ENCODE measurements at regions not wholly inside any gene's neighbourhood (a gene's known extent, or its start where the extent isn't known, plus 50 kb on each side); places are given as distances from the start of the nearest gene placed in this dataset.
"Not testable (repeated sequence)": the region's sequence is repeated elsewhere in the genome, so short reads cannot be mapped to it uniquely, and the experiment has no call there.

DNA sequence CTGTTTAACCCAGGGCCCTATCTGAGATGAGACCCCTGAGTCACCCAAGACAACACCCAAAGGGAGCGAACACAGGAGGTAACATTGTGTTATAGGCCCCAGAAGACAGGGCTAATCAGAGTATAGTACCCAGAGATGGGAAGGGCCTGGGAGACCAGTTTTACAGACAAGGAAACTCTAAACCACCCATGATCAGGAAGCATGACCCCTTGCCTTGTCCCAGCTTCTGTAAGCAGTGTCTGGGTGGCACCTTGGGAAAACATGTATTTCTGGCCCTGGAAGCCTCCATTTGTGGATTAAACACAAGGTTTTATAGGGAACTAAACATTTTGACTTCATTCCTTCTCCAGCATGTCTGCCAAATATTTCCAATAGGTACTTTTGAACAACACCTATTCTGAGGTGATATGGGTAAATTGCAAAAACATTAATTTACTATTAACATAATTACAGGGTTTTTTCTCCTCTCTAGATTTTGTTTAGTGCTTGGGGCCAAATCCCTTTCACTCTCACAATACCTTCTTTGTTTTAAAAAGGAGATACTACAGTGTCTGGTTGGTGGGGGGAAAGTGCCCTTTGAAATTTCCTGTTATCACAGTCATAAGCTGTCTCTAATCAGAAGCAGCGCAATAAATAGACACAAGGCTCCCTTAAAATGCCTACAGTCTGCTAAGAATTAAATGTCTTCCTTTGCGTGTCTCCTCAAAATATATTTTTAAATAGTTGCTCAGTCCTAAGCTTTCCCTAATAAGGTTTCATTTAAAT lies 341.1 kb downstream of the BCL11A start:
- H3K4me3 ChIP-seq = no peak overlapping the region

DNA sequence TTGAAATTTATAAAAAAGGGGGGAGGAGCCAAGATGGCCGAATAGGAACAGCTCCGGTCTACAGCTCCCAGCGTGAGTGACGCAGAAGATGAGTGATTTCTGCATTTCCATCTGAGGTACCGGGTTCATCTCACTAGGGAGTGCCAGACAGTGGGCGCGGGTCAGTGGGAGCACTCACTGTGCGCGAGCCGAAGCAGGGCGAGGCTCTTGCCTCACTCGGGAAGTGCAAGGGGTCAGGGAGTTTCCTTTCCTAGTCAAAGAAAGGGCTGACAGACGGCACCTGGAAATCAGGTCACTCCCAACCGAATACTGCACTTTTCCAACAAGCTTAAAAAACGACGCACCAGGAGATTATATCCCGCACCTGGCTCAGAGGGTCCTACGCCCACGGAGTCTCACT lies 364.4 kb downstream of the BCL11A start:
- not testable (repeated sequence) for H3K4me1 ChIP-seq (ENCODE audit: control insufficient read depth in 1 of 2, low read depth in 2 of 2); DNase-seq (ENCODE audit: low spot score); H3K4me3 ChIP-seq; H3K27ac ChIP-seq; H3K9me3 ChIP-seq; H3K36me3 ChIP-seq; ATAC-seq (ENCODE audit: insufficient number of reproducible peaks, low FRiP score, low read depth); H3K27me3 ChIP-seq (replicated peaks; ENCODE audit: insufficient read depth)

More for the DNA sequence above, 341.1 kb downstream of the BCL11A start:
- ATAC-seq (ENCODE audit: insufficient number of reproducible peaks, low FRiP score, low read depth) (no peak), DNase-seq (ENCODE audit: low spot score) (no peak)
- no peak overlapping the region for H3K27ac ChIP-seq
- TF ChIP-seq, protein P1, sequence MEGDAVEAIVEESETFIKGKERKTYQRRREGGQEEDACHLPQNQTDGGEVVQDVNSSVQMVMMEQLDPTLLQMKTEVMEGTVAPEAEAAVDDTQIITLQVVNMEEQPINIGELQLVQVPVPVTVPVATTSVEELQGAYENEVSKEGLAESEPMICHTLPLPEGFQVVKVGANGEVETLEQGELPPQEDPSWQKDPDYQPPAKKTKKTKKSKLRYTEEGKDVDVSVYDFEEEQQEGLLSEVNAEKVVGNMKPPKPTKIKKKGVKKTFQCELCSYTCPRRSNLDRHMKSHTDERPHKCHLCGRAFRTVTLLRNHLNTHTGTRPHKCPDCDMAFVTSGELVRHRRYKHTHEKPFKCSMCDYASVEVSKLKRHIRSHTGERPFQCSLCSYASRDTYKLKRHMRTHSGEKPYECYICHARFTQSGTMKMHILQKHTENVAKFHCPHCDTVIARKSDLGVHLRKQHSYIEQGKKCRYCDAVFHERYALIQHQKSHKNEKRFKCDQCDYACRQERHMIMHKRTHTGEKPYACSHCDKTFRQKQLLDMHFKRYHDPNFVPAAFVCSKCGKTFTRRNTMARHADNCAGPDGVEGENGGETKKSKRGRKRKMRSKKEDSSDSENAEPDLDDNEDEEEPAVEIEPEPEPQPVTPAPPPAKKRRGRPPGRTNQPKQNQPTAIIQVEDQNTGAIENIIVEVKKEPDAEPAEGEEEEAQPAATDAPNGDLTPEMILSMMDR (IDR thresholded peaks at IDR 0.05) = no peak
- H3K36me3 ChIP-seq = no peaks in the 10 kb centered on the region
- no peaks in the 10 kb centered on the region for H3K9me3 ChIP-seq
- no peaks in the 10 kb centered on the region for H3K27me3 ChIP-seq (replicated peaks; ENCODE audit: insufficient read depth)
- H3K4me1 ChIP-seq (ENCODE audit: control insufficient read depth in 1 of 2, low read depth in 2 of 2) = no peaks in the 10 kb centered on the region

DNA sequence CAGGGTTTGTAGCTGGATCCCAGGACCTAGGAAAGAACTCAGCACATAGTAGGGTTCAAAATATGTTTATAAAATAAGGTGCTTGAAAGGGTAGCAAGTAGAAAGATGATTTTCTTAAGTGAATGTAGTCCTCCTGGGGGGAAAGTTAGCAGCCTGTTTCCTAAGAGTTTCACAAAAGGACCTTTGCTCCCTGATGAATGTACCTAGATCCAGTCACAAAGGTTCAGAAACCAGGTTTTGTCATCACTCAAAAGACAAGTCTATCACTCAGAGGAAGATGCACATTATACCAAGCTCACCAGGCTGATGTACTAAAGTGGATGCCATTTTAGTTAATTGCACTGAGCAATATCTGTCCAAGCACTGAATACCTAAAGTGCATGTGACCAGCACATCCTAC lies 378.2 kb downstream of the BCL11A start:
- DNase-seq (ENCODE audit: low spot score) (no peak), ATAC-seq (ENCODE audit: insufficient number of reproducible peaks, low FRiP score, low read depth) (no peak)
- H3K4me1 ChIP-seq (ENCODE audit: control insufficient read depth in 1 of 2, low read depth in 2 of 2) = no peaks in the 10 kb centered on the region

DNA sequence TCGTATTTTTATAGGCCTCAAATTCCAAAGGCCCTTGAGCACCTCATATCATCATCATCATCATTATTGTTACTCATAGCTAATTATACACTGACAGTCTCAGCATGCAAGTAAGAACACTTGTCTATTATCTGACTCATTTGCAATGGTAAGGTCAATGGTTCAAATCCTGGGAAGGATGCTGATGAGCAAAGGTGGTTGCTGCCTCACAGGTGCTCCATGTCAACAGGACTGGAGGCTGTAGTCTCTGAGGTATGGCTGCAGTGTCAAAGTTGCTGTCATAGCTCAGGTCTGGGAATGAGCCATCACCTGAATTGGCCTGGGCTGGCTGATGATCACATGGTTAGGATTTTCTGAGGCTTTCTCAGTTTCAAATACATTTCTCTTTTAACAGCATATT lies 379.3 kb downstream of the BCL11A start:
- DNase-seq (ENCODE audit: low spot score) = no peak
- TF ChIP-seq, protein P1 (IDR thresholded peaks at IDR 0.05) = no peak
- H3K27ac ChIP-seq = no peak overlapping the region
- no peaks in the 10 kb centered on the region for H3K9me3 ChIP-seq
- no peaks in the 10 kb centered on the region for H3K4me1 ChIP-seq (ENCODE audit: control insufficient read depth in 1 of 2, low read depth in 2 of 2)
- H3K36me3 ChIP-seq = no peaks in the 10 kb centered on the region
- no peaks in the 10 kb centered on the region for H3K27me3 ChIP-seq (replicated peaks; ENCODE audit: insufficient read depth)
- no peak for ATAC-seq (ENCODE audit: insufficient number of reproducible peaks, low FRiP score, low read depth)
- no peak overlapping the region for H3K4me3 ChIP-seq

More for the DNA sequence above, 378.2 kb downstream of the BCL11A start:
- no peak overlapping the region for H3K4me3 ChIP-seq
- H3K27me3 ChIP-seq (replicated peaks; ENCODE audit: insufficient read depth) = no peaks in the 10 kb centered on the region
- TF ChIP-seq, protein P1 (IDR thresholded peaks at IDR 0.05) = no peak
- H3K27ac ChIP-seq = no peak overlapping the region
- no peaks in the 10 kb centered on the region for H3K9me3 ChIP-seq
- H3K36me3 ChIP-seq = no peaks in the 10 kb centered on the region

DNA sequence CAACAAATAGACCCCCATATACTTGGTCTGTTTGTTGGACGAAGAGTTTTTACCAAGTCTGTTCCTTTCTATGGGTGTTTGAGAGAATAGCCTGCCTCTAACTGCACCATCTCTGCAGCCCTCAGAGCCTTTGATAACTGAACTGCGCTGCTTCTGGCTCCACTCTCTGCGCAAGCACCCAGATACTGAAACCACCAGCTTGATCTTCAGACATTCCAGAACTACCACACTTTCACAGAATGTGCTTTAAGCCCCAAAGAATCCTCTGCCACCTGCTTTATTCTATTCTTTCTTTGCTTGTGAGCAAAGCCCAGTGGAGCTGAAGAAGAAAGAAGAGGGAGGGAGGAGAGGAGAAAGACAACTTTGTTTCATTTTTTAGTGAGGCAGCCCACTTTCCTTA lies 380.7 kb downstream of the BCL11A start:
- TF ChIP-seq, protein P1 (IDR thresholded peaks at IDR 0.05) = no peak

DNA sequence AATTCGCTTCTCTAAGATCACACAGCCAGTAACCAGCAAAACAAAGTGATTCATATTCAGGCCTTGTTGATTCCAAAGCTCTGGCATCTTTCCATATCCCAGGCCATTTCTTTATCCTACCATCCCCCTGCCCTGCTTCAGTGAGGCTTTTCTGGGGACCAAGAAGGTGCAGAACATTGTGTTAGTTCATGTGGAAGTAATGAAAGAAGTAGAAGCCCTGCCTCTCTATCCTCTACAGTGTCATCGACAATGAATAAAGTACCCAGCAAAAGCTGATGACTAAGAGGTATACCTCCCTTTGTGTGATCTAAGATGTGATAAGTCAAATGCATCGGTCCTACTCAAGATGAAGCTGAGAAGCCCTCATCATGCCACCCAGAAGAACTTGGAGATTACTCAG lies 383.2 kb downstream of the BCL11A start:
- ATAC-seq (ENCODE audit: insufficient number of reproducible peaks, low FRiP score, low read depth) = no peak
- TF ChIP-seq, protein P1 (IDR thresholded peaks at IDR 0.05) = no peak

More for the DNA sequence above, 380.7 kb downstream of the BCL11A start:
- Histone ChIP-seq H3K36me3 (no peaks in the 10 kb centered on the region), H3K27ac (no peak overlapping the region), H3K27me3 (replicated peaks; ENCODE audit: insufficient read depth) (no peaks in the 10 kb centered on the region), H3K4me3 (no peak overlapping the region), H3K4me1 (ENCODE audit: control insufficient read depth in 1 of 2, low read depth in 2 of 2) (no peaks in the 10 kb centered on the region), H3K9me3 (no peaks in the 10 kb centered on the region)
- no peak for ATAC-seq (ENCODE audit: insufficient number of reproducible peaks, low FRiP score, low read depth)
- no peak for DNase-seq (ENCODE audit: low spot score)

More for the DNA sequence above, 383.2 kb downstream of the BCL11A start:
- Histone ChIP-seq H3K27me3 (replicated peaks; ENCODE audit: insufficient read depth) (no peaks in the 10 kb centered on the region), H3K9me3 (no peaks in the 10 kb centered on the region), H3K4me3 (no peak overlapping the region), H3K36me3 (no peaks in the 10 kb centered on the region), H3K27ac (no peak overlapping the region), H3K4me1 (ENCODE audit: control insufficient read depth in 1 of 2, low read depth in 2 of 2) (no peaks in the 10 kb centered on the region)
- DNase-seq (ENCODE audit: low spot score) = no peak
